ENCODE measurements at regions not wholly inside any gene's neighbourhood (a gene's known extent, or its start where the extent isn't known, plus 50 kb on each side); places are given as distances from the start of the nearest gene placed in this dataset.

- Histone ChIP-seq H4K20me1 (ENCODE audit: insufficient read depth, poor library complexity, severe bottlenecking) (no peaks in the 10 kb centered on the region), H3K79me2 (no peaks in the 10 kb centered on the region), H3K4me3 (no peak overlapping the region), H3K9me2 (replicated peaks; ENCODE audit: insufficient read depth) (no peaks in the 10 kb centered on the region), H3K27ac (no peak overlapping the region), H3K36me3 (replicated peaks; ENCODE audit: insufficient read depth, low read depth) (no peaks in the 10 kb centered on the region), H3K4me2 (no peak overlapping the region), H2AFZ (no peak overlapping the region), H3K27me3 (no peaks in the 10 kb centered on the region), H3K9me3 (ENCODE audit: low read depth) (no peaks in the 10 kb centered on the region), H3K4me1 (ENCODE audit: insufficient read depth) (peaks cover 7% of the 10 kb centered on the region)
- no peak for DNase-seq (ENCODE audit: low spot score)
- 94% methylated on average over 13 of the region's 13 CpGs for WGBS (ENCODE audit: low lambda C conversion rate, missing lambda C conversion rate)
- TF ChIP-seq EZH2 (IDR thresholded peaks at IDR 0.05; ENCODE audit: borderline replicate concordance) (no peak), EZH2phosphoT487 (IDR thresholded peaks at IDR 0.05; ENCODE audit: low read depth, severe bottlenecking, unreplicated experiment) (no peak), CTCF (IDR thresholded peaks at IDR 0.05; ENCODE audit: poor library complexity) (no peak)
Observed at GRCh38 chr1:193342811-193343210, 156.4 kb upstream of the B3GALT2 start.

- no peaks in the 10 kb centered on the region for H3K9me2 ChIP-seq (replicated peaks; ENCODE audit: insufficient read depth)
- no peaks in the 10 kb centered on the region for H3K79me2 ChIP-seq
- no peak overlapping the region for H3K4me3 ChIP-seq
- no peaks in the 10 kb centered on the region for H3K9me3 ChIP-seq (ENCODE audit: low read depth)
- no peaks in the 10 kb centered on the region for H3K27me3 ChIP-seq
- no peak for TF ChIP-seq EZH2 (IDR thresholded peaks at IDR 0.05; ENCODE audit: borderline replicate concordance)
- no peak for TF ChIP-seq EZH2phosphoT487 (IDR thresholded peaks at IDR 0.05; ENCODE audit: low read depth, severe bottlenecking, unreplicated experiment)
- TF ChIP-seq CTCF (IDR thresholded peaks at IDR 0.05; ENCODE audit: poor library complexity): no peak
- peaks cover 7% of the 10 kb centered on the region for H3K4me1 ChIP-seq (ENCODE audit: insufficient read depth)
- H3K4me2 ChIP-seq: no peak overlapping the region
- H2AFZ ChIP-seq: no peak overlapping the region
- H3K36me3 ChIP-seq (replicated peaks; ENCODE audit: insufficient read depth, low read depth): no peaks in the 10 kb centered on the region
- DNase-seq (ENCODE audit: low spot score): no peak
- no peak overlapping the region for H3K27ac ChIP-seq
- H4K20me1 ChIP-seq (ENCODE audit: insufficient read depth, poor library complexity, severe bottlenecking): no peaks in the 10 kb centered on the region
Observed at GRCh38 chr1:193340331-193340730, 153.9 kb upstream of the B3GALT2 start.

GRCh38 chr1:193339401-193339800, 153.0 kb upstream of the B3GALT2 start:
- Histone ChIP-seq H3K36me3 (replicated peaks; ENCODE audit: insufficient read depth, low read depth) (no peaks in the 10 kb centered on the region), H2AFZ (no peak overlapping the region), H3K79me2 (no peaks in the 10 kb centered on the region), H4K20me1 (ENCODE audit: insufficient read depth, poor library complexity, severe bottlenecking) (no peaks in the 10 kb centered on the region), H3K4me2 (no peak overlapping the region), H3K27me3 (no peaks in the 10 kb centered on the region), H3K4me1 (ENCODE audit: insufficient read depth) (peaks cover 7% of the 10 kb centered on the region), H3K27ac (no peak overlapping the region), H3K9me3 (ENCODE audit: low read depth) (no peaks in the 10 kb centered on the region), H3K9me2 (replicated peaks; ENCODE audit: insufficient read depth) (no peaks in the 10 kb centered on the region), H3K4me3 (no peak overlapping the region)
- TF ChIP-seq EZH2phosphoT487 (IDR thresholded peaks at IDR 0.05; ENCODE audit: low read depth, severe bottlenecking, unreplicated experiment) (no peak), CTCF (IDR thresholded peaks at IDR 0.05; ENCODE audit: poor library complexity) (no peak), EZH2 (IDR thresholded peaks at IDR 0.05; ENCODE audit: borderline replicate concordance) (no peak)
- WGBS (ENCODE audit: low lambda C conversion rate, missing lambda C conversion rate): 78% methylated on average over 4 of the region's 4 CpGs
- no peak for DNase-seq (ENCODE audit: low spot score)

GRCh38 chr1:193338194-193338593, 151.8 kb upstream of the B3GALT2 start:
- TF ChIP-seq EZH2phosphoT487 (IDR thresholded peaks at IDR 0.05; ENCODE audit: low read depth, severe bottlenecking, unreplicated experiment) (no peak), EZH2 (IDR thresholded peaks at IDR 0.05; ENCODE audit: borderline replicate concordance) (no peak), CTCF (IDR thresholded peaks at IDR 0.05; ENCODE audit: poor library complexity) (no peak)
- H4K20me1 ChIP-seq (ENCODE audit: insufficient read depth, poor library complexity, severe bottlenecking): no peaks in the 10 kb centered on the region
- no peaks in the 10 kb centered on the region for H3K36me3 ChIP-seq (replicated peaks; ENCODE audit: insufficient read depth, low read depth)
- no peaks in the 10 kb centered on the region for H3K9me3 ChIP-seq (ENCODE audit: low read depth)
- H2AFZ ChIP-seq: no peak overlapping the region
- H3K4me1 ChIP-seq (ENCODE audit: insufficient read depth): peaks cover 7% of the 10 kb centered on the region
- no peak overlapping the region for H3K4me3 ChIP-seq
- no peak for DNase-seq (ENCODE audit: low spot score)
- no peaks in the 10 kb centered on the region for H3K27me3 ChIP-seq
- no peak overlapping the region for H3K4me2 ChIP-seq
- no peaks in the 10 kb centered on the region for H3K79me2 ChIP-seq
- WGBS (ENCODE audit: low lambda C conversion rate, missing lambda C conversion rate): 99% methylated on average over 2 of the region's 2 CpGs
- H3K27ac ChIP-seq: no peak overlapping the region
- H3K9me2 ChIP-seq (replicated peaks; ENCODE audit: insufficient read depth): no peaks in the 10 kb centered on the region
